ENCODE measurements at regions not wholly inside any gene's neighbourhood (a gene's known extent, or its start where the extent isn't known, plus 50 kb on each side); places are given as distances from the start of the nearest gene placed in this dataset.

- intact Hi-C loops (cut with DNase I), result no loop called here
- DNase-seq (ENCODE audit: low spot score), result no peak
These were observed 209.4 kb upstream of the PRICKLE1 start for GRCh38 chr12:42798811-42799438.

GRCh38 chr12:42794806-42795205 is 205.3 kb upstream of the PRICKLE1 start:
- no peak for DNase-seq (ENCODE audit: low spot score)
- intact Hi-C loops (cut with DNase I), result no loop called here

- intact Hi-C loops (cut with DNase I), result no loop called here
- no peak for DNase-seq (ENCODE audit: low spot score)
These were observed 203.6 kb upstream of the PRICKLE1 start for GRCh38 chr12:42793166-42793565.

- DNase-seq (ENCODE audit: low spot score), result no peak
- intact Hi-C loops (cut with DNase I), result no loop called here
These were observed 202.7 kb upstream of the PRICKLE1 start for GRCh38 chr12:42792265-42792664.

GRCh38 chr12:42791399-42791798 is 201.9 kb upstream of the PRICKLE1 start:
- DNase-seq (ENCODE audit: low spot score), result no peak
- intact Hi-C loops (cut with DNase I), result no loop called here

- intact Hi-C loops (cut with DNase I), result no loop called here
- no peak for DNase-seq (ENCODE audit: low spot score)
These were observed 201.2 kb upstream of the PRICKLE1 start for GRCh38 chr12:42790761-42791151.

- no peak for DNase-seq (ENCODE audit: low spot score)
- intact Hi-C loops (cut with DNase I), result no loop called here
These were observed 200.5 kb upstream of the PRICKLE1 start for GRCh38 chr12:42789808-42790760.

GRCh38 chr12:42786400-42787148 is 197.0 kb upstream of the PRICKLE1 start:
- DNase-seq (ENCODE audit: low spot score), result no peak
- intact Hi-C loops (cut with DNase I), result no loop called here

- DNase-seq (ENCODE audit: low spot score), result no peak
- intact Hi-C loops (cut with DNase I), result no loop called here
These were observed 196.4 kb upstream of the PRICKLE1 start for GRCh38 chr12:42785944-42786343.

GRCh38 chr12:42780671-42781070 is 191.1 kb upstream of the PRICKLE1 start:
- intact Hi-C loops (cut with DNase I), result no loop called here
- no peak for DNase-seq (ENCODE audit: low spot score)

- intact Hi-C loops (cut with DNase I), result no loop called here
- DNase-seq (ENCODE audit: low spot score), result no peak
These were observed 189.8 kb upstream of the PRICKLE1 start for GRCh38 chr12:42779186-42779859.

- intact Hi-C loops (cut with DNase I), result no loop called here
- DNase-seq (ENCODE audit: low spot score), result no peak
These were observed 186.8 kb upstream of the PRICKLE1 start for GRCh38 chr12:42776396-42776795.

- intact Hi-C loops (cut with DNase I), result no loop called here
- DNase-seq (ENCODE audit: low spot score), result no peak
These were observed 184.7 kb upstream of the PRICKLE1 start for GRCh38 chr12:42774238-42774637.

- intact Hi-C loops (cut with DNase I), result no loop called here
- no peak for DNase-seq (ENCODE audit: low spot score)
These were observed 180.7 kb upstream of the PRICKLE1 start for GRCh38 chr12:42770261-42770660.

- DNase-seq (ENCODE audit: low spot score), result no peak
- intact Hi-C loops (cut with DNase I), result no loop called here
These were observed 179.9 kb upstream of the PRICKLE1 start for GRCh38 chr12:42769455-42769854.

GRCh38 chr12:42767998-42768397 is 178.5 kb upstream of the PRICKLE1 start:
- DNase-seq (ENCODE audit: low spot score), result no peak
- intact Hi-C loops (cut with DNase I), result no loop called here

GRCh38 chr12:42767326-42767954 is 177.9 kb upstream of the PRICKLE1 start:
- intact Hi-C loops (cut with DNase I), result no loop called here
- no peak for DNase-seq (ENCODE audit: low spot score)

GRCh38 chr12:42766754-42767153 is 177.2 kb upstream of the PRICKLE1 start:
- intact Hi-C loops (cut with DNase I), result no loop called here
- DNase-seq (ENCODE audit: low spot score), result no peak

GRCh38 chr12:42766026-42766425 is 176.5 kb upstream of the PRICKLE1 start:
- DNase-seq (ENCODE audit: low spot score), result no peak
- intact Hi-C loops (cut with DNase I), result no loop called here

All from posterior vena cava (tissue), 2 donors.